ENCODE measurements at regions not wholly inside any gene's neighbourhood (a gene's known extent, or its start where the extent isn't known, plus 50 kb on each side); places are given as distances from the start of the nearest gene placed in this dataset.

- H3K27ac Mint-ChIP-seq = no peak overlapping the region
- no peaks in the 10 kb centered on the region for H3K4me1 Mint-ChIP-seq
- Histone ChIP-seq H4K20me1 (replicated peaks; ENCODE audit: insufficient read depth) (no peaks in the 10 kb centered on the region), H3K27ac (ENCODE audit: low read depth) (no peak overlapping the region), H3K4me1 (ENCODE audit: insufficient read depth) (no peaks in the 10 kb centered on the region), H3F3A (replicated peaks; ENCODE audit: low read depth) (no peaks in the 10 kb centered on the region), H3K36me3 (ENCODE audit: insufficient read depth) (no peaks in the 10 kb centered on the region; the same call in 1 of the 2 replicates), H3K79me2 (replicated peaks; ENCODE audit: insufficient read depth) (no peaks in the 10 kb centered on the region), H2AFZ (no peak overlapping the region), H3K4me3 (no peak overlapping the region), H3K9me2 (ENCODE audit: insufficient read depth) (no peaks in the 10 kb centered on the region), H3K27me3 (ENCODE audit: insufficient read depth) (no peaks in the 10 kb centered on the region), H3K4me2 (no peak overlapping the region)
- peaks cover 28% of the 10 kb centered on the region for H3K9me3 Mint-ChIP-seq
- TF ChIP-seq STAT1 (IDR thresholded peaks at IDR 0.05; ENCODE audit: unreplicated experiment) (no peak), CREB1 (CRISPR knock-in tag; IDR thresholded peaks at IDR 0.05; ENCODE audit: low read depth) (no peak), ZNF114 (CRISPR knock-in tag; IDR thresholded peaks at IDR 0.05) (no peak), ZNF331 (CRISPR knock-in tag; IDR thresholded peaks at IDR 0.05; ENCODE audit: low read depth) (no peak), ETS1 (IDR thresholded peaks at IDR 0.05) (no peak), EZH2phosphoT487 (IDR thresholded peaks at IDR 0.05; ENCODE audit: unreplicated experiment) (no peak), REST (IDR thresholded peaks at IDR 0.05; ENCODE audit: unreplicated experiment) (no peak), JUNB (IDR thresholded peaks at IDR 0.05; ENCODE audit: unreplicated experiment) (no peak), EZH2 (IDR thresholded peaks at IDR 0.05; ENCODE audit: low read depth, unreplicated experiment) (no peak), ZNF462 (CRISPR knock-in tag; IDR thresholded peaks at IDR 0.05) (no peak), CTCF (conservative IDR thresholded peaks at IDR 0.05; ENCODE audit: low read depth in 2 of 2) (no peak), NANOG (IDR thresholded peaks at IDR 0.05; ENCODE audit: borderline replicate concordance) (no peak), POLR2AphosphoS5 (IDR thresholded peaks at IDR 0.05; ENCODE audit: low read depth) (no peak)
- H3K4me3 Mint-ChIP-seq = no peak overlapping the region
- ATAC-seq = no peak
- H3K36me3 Mint-ChIP-seq (ENCODE audit: low read depth) = peaks cover 11% of the 10 kb centered on the region; the same call in 2 of the 3 replicates
- no peak for DNase-seq (ENCODE audit: low spot score)
- peaks cover 1% of the 10 kb centered on the region for H3K27me3 Mint-ChIP-seq (ENCODE audit: insufficient read depth, low read depth, poor library complexity)
Observed at GRCh38 chr12:104886418-104887401, 71.4 kb downstream of the SLC41A2 start.

All from GM23338 (cell line).